ENCODE measurements at regions not wholly inside any gene's neighbourhood (a gene's known extent, or its start where the extent isn't known, plus 50 kb on each side); places are given as distances from the start of the nearest gene placed in this dataset.

DNA sequence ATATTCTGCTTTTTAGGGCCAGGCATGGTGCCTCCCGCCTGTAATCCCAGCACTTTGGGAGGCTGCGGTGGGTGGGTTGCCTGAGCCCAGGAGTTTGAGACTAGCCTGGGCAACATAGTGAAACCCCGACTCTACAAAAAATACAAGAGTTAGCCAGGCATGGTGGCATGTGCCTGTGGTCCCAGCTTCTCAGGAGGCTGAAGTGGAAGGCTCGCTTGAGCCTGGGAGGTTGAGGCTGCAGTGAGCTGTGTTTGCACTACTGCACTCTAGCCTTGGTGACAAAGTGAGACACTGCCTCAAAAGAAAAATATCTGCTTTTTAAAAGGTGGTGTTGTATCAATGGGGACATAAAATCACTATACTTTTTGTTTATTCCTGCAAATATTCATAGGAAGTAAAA is 112.8 kb downstream of the C3orf38 start:
- no peaks in the 10 kb centered on the region for H3K9me3 ChIP-seq (ENCODE audit: control insufficient read depth, low read length)
- Mint-ChIP-seq H3K4me1 (no peaks in the 10 kb centered on the region), H3K27ac (no peak overlapping the region), H3K27me3 (ENCODE audit: insufficient read depth) (no peaks in the 10 kb centered on the region), H3K4me3 (no peak overlapping the region), H3K36me3 (ENCODE audit: low read depth) (no peaks in the 10 kb centered on the region), H3K9me3 (no peaks in the 10 kb centered on the region)
- no peaks in the 10 kb centered on the region for H3K36me3 ChIP-seq (ENCODE audit: control insufficient read depth, insufficient read depth, low read length)
- no peak overlapping the region for H3K27ac ChIP-seq (ENCODE audit: low read depth, low read length)
- H3K4me1 ChIP-seq (ENCODE audit: control insufficient read depth, insufficient read depth, low read length): no peaks in the 10 kb centered on the region
- H3K9ac ChIP-seq (ENCODE audit: extremely low read depth, low read length, poor library complexity, severe bottlenecking): no peak overlapping the region
- H3K27me3 ChIP-seq (ENCODE audit: control insufficient read depth, insufficient read depth, low read length, poor library complexity, severe bottlenecking): no peaks in the 10 kb centered on the region
- no peak for DNase-seq
- no peak overlapping the region for H3K4me3 ChIP-seq (ENCODE audit: low read length)
- 74 to 78% methylated on average over 4 of the region's 4 CpGs for WGBS, 2 experiments (ENCODE audit: insufficient coverage in 1 of 2, insufficient read length in 1 of 2)
- TF ChIP-seq, protein P1, sequence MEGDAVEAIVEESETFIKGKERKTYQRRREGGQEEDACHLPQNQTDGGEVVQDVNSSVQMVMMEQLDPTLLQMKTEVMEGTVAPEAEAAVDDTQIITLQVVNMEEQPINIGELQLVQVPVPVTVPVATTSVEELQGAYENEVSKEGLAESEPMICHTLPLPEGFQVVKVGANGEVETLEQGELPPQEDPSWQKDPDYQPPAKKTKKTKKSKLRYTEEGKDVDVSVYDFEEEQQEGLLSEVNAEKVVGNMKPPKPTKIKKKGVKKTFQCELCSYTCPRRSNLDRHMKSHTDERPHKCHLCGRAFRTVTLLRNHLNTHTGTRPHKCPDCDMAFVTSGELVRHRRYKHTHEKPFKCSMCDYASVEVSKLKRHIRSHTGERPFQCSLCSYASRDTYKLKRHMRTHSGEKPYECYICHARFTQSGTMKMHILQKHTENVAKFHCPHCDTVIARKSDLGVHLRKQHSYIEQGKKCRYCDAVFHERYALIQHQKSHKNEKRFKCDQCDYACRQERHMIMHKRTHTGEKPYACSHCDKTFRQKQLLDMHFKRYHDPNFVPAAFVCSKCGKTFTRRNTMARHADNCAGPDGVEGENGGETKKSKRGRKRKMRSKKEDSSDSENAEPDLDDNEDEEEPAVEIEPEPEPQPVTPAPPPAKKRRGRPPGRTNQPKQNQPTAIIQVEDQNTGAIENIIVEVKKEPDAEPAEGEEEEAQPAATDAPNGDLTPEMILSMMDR (conservative IDR thresholded peaks at IDR 0.05): no peak

- no peak for DNase-seq
- H3K9ac ChIP-seq (ENCODE audit: extremely low read depth, low read length, poor library complexity, severe bottlenecking): no peak overlapping the region
- no peaks in the 10 kb centered on the region for H3K27me3 ChIP-seq (ENCODE audit: control insufficient read depth, insufficient read depth, low read length, poor library complexity, severe bottlenecking)
- H3K4me3 ChIP-seq (ENCODE audit: low read length): no peak overlapping the region
- H3K36me3 ChIP-seq (ENCODE audit: control insufficient read depth, insufficient read depth, low read length): no peaks in the 10 kb centered on the region
- H3K27ac ChIP-seq (ENCODE audit: low read depth, low read length): no peak overlapping the region
- H3K27me3 Mint-ChIP-seq (ENCODE audit: insufficient read depth): no peaks in the 10 kb centered on the region
- TF ChIP-seq, protein P1 (conservative IDR thresholded peaks at IDR 0.05): no peak
- no peak overlapping the region for H3K4me3 Mint-ChIP-seq
- 95 to 100% methylated on average over 1 to 8 of the region's 8 CpGs for WGBS, 2 experiments (ENCODE audit: insufficient coverage in 1 of 2, insufficient read length in 1 of 2)
- H3K4me1 Mint-ChIP-seq: no peaks in the 10 kb centered on the region
- no peak overlapping the region for H3K27ac Mint-ChIP-seq
- H3K36me3 Mint-ChIP-seq (ENCODE audit: low read depth): no peaks in the 10 kb centered on the region
- H3K9me3 Mint-ChIP-seq: no peaks in the 10 kb centered on the region
- H3K4me1 ChIP-seq (ENCODE audit: control insufficient read depth, insufficient read depth, low read length): no peaks in the 10 kb centered on the region
- no peaks in the 10 kb centered on the region for H3K9me3 ChIP-seq (ENCODE audit: control insufficient read depth, low read length)
Observed at GRCh38 chr3:88263417-88264100, 113.8 kb downstream of the C3orf38 start.

DNA sequence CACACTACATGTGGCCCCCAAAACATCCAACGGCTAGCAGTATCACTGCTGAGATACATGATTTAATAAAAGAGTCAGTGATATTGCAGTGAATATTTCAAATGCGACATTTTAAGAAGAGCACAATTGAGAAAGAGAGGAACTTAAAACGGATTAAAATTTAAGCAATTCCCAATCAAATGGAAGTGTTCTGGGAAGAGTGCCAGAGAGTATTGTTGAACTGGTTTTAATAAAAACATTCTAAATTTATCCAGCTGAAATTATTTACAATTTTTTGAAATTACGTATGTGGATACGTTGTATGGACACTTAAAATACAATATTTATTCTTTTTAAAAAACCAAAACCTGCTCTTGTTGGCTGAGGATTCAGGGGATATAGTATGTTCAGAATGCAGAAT is 117.7 kb downstream of the C3orf38 start:
- no peaks in the 10 kb centered on the region for H3K4me1 ChIP-seq (ENCODE audit: control insufficient read depth, insufficient read depth, low read length)
- H3K36me3 ChIP-seq (ENCODE audit: control insufficient read depth, insufficient read depth, low read length): no peaks in the 10 kb centered on the region
- no peak for DNase-seq
- Mint-ChIP-seq H3K27me3 (ENCODE audit: insufficient read depth) (no peaks in the 10 kb centered on the region), H3K36me3 (ENCODE audit: low read depth) (no peaks in the 10 kb centered on the region), H3K9me3 (no peaks in the 10 kb centered on the region), H3K4me1 (no peaks in the 10 kb centered on the region), H3K4me3 (no peak overlapping the region), H3K27ac (no peak overlapping the region)
- H3K27ac ChIP-seq (ENCODE audit: low read depth, low read length): no peak overlapping the region
- H3K27me3 ChIP-seq (ENCODE audit: control insufficient read depth, insufficient read depth, low read length, poor library complexity, severe bottlenecking): no peaks in the 10 kb centered on the region
- TF ChIP-seq, protein P1 (conservative IDR thresholded peaks at IDR 0.05): no peak
- no peaks in the 10 kb centered on the region for H3K9me3 ChIP-seq (ENCODE audit: control insufficient read depth, low read length)
- WGBS, 2 experiments (ENCODE audit: insufficient coverage in 1 of 2, insufficient read length in 1 of 2): 76 to 79% methylated on average over 3 of the region's 5 CpGs
- no peak overlapping the region for H3K9ac ChIP-seq (ENCODE audit: extremely low read depth, low read length, poor library complexity, severe bottlenecking)
- H3K4me3 ChIP-seq (ENCODE audit: low read length): no peak overlapping the region

All from endodermal cell (in vitro differentiated cells).